Body of pancreas (tissue), 4 donors: ENCODE measurements at regions not wholly inside any gene's neighbourhood (a gene's known extent, or its start where the extent isn't known, plus 50 kb on each side); places are given as distances from the start of the nearest gene placed in this dataset.

Source experiments
- POLR2A ChIP-seq, 3 donors: fragments of 450-650 bp; IDR thresholded peaks; one replicate each; pipeline ENCODE4 v1.6.1; 2016; ENCODE audit warnings: antibody characterized with exemption in 3 of 3, mild to moderate bottlenecking in 2 of 3
- TF ChIP-seq, protein P1 (sequence below), 7 experiments: fragments of 450-650 bp in 4 of 7; fragments of 200-600 bp in 3 of 7; sonication (generic) in 3 of 7; IDR thresholded peaks; one replicate each; pipeline ENCODE4 v1.5.1; 2016 to 2019; ENCODE audit warnings: antibody characterized with exemption in 7 of 7

- TF ChIP-seq, protein P1, sequence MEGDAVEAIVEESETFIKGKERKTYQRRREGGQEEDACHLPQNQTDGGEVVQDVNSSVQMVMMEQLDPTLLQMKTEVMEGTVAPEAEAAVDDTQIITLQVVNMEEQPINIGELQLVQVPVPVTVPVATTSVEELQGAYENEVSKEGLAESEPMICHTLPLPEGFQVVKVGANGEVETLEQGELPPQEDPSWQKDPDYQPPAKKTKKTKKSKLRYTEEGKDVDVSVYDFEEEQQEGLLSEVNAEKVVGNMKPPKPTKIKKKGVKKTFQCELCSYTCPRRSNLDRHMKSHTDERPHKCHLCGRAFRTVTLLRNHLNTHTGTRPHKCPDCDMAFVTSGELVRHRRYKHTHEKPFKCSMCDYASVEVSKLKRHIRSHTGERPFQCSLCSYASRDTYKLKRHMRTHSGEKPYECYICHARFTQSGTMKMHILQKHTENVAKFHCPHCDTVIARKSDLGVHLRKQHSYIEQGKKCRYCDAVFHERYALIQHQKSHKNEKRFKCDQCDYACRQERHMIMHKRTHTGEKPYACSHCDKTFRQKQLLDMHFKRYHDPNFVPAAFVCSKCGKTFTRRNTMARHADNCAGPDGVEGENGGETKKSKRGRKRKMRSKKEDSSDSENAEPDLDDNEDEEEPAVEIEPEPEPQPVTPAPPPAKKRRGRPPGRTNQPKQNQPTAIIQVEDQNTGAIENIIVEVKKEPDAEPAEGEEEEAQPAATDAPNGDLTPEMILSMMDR (IDR thresholded peaks at IDR 0.05), result no peak
- TF ChIP-seq POLR2A (IDR thresholded peaks at IDR 0.05), result no peak
These were observed 900.4 kb upstream of the AUTS2 start for GRCh38 chr7:68697796-68698280.
